NT2/D1 (cell line): ENCODE measurements at regions not wholly inside any gene's neighbourhood (a gene's known extent, or its start where the extent isn't known, plus 50 kb on each side); places are given as distances from the start of the nearest gene placed in this dataset.

Source experiments
- YY1 ChIP-seq: IDR thresholded peaks from 2 replicates; pipeline ENCODE4 v1.6.1; 2011; ENCODE audit not compliant: insufficient read length, insufficient read depth
- ZNF274 ChIP-seq: IDR thresholded peaks from 2 replicates; pipeline ENCODE4 v1.6.1; 2011; ENCODE audit warnings: mild to moderate bottlenecking, low read depth, low read length

DNA sequence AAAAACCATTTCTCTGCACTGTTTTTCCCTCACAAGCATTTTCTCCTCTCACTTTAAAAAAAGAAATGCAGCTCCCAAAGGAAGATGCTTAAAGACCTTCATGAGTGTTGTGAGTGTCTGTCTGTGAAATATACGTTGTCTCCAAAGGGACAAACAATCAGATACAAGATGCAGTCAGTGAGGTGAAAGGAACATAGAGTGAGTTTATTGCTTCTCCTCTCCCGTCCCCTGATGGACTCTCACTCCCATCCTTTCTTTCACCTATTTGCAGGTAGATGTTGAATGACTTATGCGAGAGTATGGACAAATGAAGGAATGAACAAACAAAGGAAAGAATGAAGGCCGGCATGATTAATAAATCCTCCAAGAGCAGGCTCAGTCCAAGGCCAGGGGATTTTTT is 561.2 kb upstream of the DIPK2B start:
- TF ChIP-seq YY1, result no peak
- no peak for TF ChIP-seq ZNF274
